ENCODE measurements at regions not wholly inside any gene's neighbourhood (a gene's known extent, or its start where the extent isn't known, plus 50 kb on each side); places are given as distances from the start of the nearest gene placed in this dataset.
A peak's percentile ranks its signal among the peaks of the same experiment; 100 is the strongest.

GRCh38 chr12:58030566-58031279, 89.4 kb downstream of the ATP23 start:
- Histone ChIP-seq H3K4me1 (peaks cover 0 to 20% (median 0%) of the 10 kb centered on the region in 10 experiments; a peak in 6 of 20 replicates), H3K9me3 (replicated peaks in 1 of 11) (peaks cover 30 to 64% (median 50%) of the 10 kb centered on the region in 11 experiments), H3K36me3 (peaks cover 0 to 8% (median 0%) of the 10 kb centered on the region in 11 experiments; a peak in 2 of 22 replicates), H3K27ac (peak overlapping the region in 4 of 11 experiments; percentile 33 to 70 (median 60); a peak in 7 of 22 replicates), H3K4me3 (no peak overlapping the region), H3K27me3 (no peaks in the 10 kb centered on the region), H4K20me1 (no peaks in the 10 kb centered on the region), H3K9ac (no peak overlapping the region), H3K4me2 (peak overlapping the region in 3 of 11 experiments; percentile 0 to 35 (median 15); a peak in 6 of 22 replicates)
- no peak for TF ChIP-seq Cebpa-rat (IDR thresholded peaks at IDR 0.05)

- Histone ChIP-seq H3K4me3 (no peak overlapping the region), H3K9me3 (replicated peaks in 1 of 11) (peaks cover 43 to 69% (median 58%) of the 10 kb centered on the region in 11 experiments), H3K4me2 (no peak overlapping the region), H3K4me1 (peaks cover 0 to 20% (median 0%) of the 10 kb centered on the region in 10 experiments; a peak in 6 of 20 replicates), H3K36me3 (peaks cover 0 to 10% (median 0%) of the 10 kb centered on the region in 11 experiments; a peak in 2 of 22 replicates), H3K27ac (no peak overlapping the region), H3K27me3 (no peaks in the 10 kb centered on the region), H3K9ac (no peak overlapping the region), H4K20me1 (no peaks in the 10 kb centered on the region)
- TF ChIP-seq Cebpa-rat (IDR thresholded peaks at IDR 0.05): no peak
Observed at GRCh38 chr12:58032156-58032555, 90.8 kb downstream of the ATP23 start.

GRCh38 chr12:58033831-58034230, 92.5 kb downstream of the ATP23 start:
- no peak overlapping the region for H3K27ac ChIP-seq
- no peak overlapping the region for H3K4me3 ChIP-seq
- peaks cover 53 to 82% (median 68%) of the 10 kb centered on the region in 11 experiments for H3K9me3 ChIP-seq (replicated peaks in 1 of 11)
- 0 out of 22 replicates have a peak overlapping the region, but pooled peaks of 1 of the 11 experiments have one; percentile 7 for H3K4me2 ChIP-seq
- H4K20me1 ChIP-seq: no peaks in the 10 kb centered on the region
- peaks cover 0 to 20% (median 0%) of the 10 kb centered on the region in 10 experiments; a peak in 6 of 20 replicates for H3K4me1 ChIP-seq
- H3K27me3 ChIP-seq: no peaks in the 10 kb centered on the region
- peaks cover 0 to 10% (median 0%) of the 10 kb centered on the region in 11 experiments; a peak in 2 of 22 replicates for H3K36me3 ChIP-seq
- H3K9ac ChIP-seq: no peak overlapping the region
- TF ChIP-seq Cebpa-rat (IDR thresholded peaks at IDR 0.05): no peak

GRCh38 chr12:58034311-58034710, 92.9 kb downstream of the ATP23 start:
- Histone ChIP-seq H4K20me1 (no peaks in the 10 kb centered on the region), H3K27ac (no peak overlapping the region), H3K36me3 (peaks cover 0 to 10% (median 0%) of the 10 kb centered on the region in 11 experiments; a peak in 2 of 22 replicates), H3K27me3 (no peaks in the 10 kb centered on the region), H3K4me3 (no peak overlapping the region), H3K9ac (no peak overlapping the region), H3K4me1 (peaks cover 0 to 20% (median 0%) of the 10 kb centered on the region in 10 experiments; a peak in 6 of 20 replicates), H3K9me3 (replicated peaks in 1 of 11) (peaks cover 56 to 86% (median 73%) of the 10 kb centered on the region in 11 experiments), H3K4me2 (peak overlapping the region in 2 of 11 experiments; percentile 3 to 7; a peak in 1 of 22 replicates)
- no peak for TF ChIP-seq Cebpa-rat (IDR thresholded peaks at IDR 0.05)

- Histone ChIP-seq H3K27me3 (no peaks in the 10 kb centered on the region), H3K4me1 (peaks cover 0 to 20% (median 0%) of the 10 kb centered on the region in 10 experiments; a peak in 6 of 20 replicates), H3K9me3 (replicated peaks in 1 of 11) (peaks cover 56 to 84% (median 73%) of the 10 kb centered on the region in 11 experiments), H3K4me3 (no peak overlapping the region), H3K27ac (no peak overlapping the region), H4K20me1 (no peaks in the 10 kb centered on the region), H3K4me2 (0 out of 22 replicates have a peak overlapping the region, but pooled peaks of 2 of the 11 experiments have one; percentile 3 to 7), H3K9ac (no peak overlapping the region), H3K36me3 (peaks cover 0 to 10% (median 0%) of the 10 kb centered on the region in 11 experiments; a peak in 2 of 22 replicates)
- TF ChIP-seq Cebpa-rat (IDR thresholded peaks at IDR 0.05): no peak
Observed at GRCh38 chr12:58034712-58035111, 93.3 kb downstream of the ATP23 start.

GRCh38 chr12:58041441-58041840, 100.1 kb downstream of the ATP23 start:
- H3K4me3 ChIP-seq: no peak overlapping the region
- peaks cover 3 to 15% (median 11%) of the 10 kb centered on the region in 10 experiments for H3K4me1 ChIP-seq
- peaks cover 34 to 59% (median 40%) of the 10 kb centered on the region in 11 experiments for H3K9me3 ChIP-seq (replicated peaks in 1 of 11)
- no peaks in the 10 kb centered on the region; a peak in 1 of 22 replicates for H3K36me3 ChIP-seq
- no peaks in the 10 kb centered on the region for H4K20me1 ChIP-seq
- no peak overlapping the region for H3K9ac ChIP-seq
- H3K27me3 ChIP-seq: no peaks in the 10 kb centered on the region
- no peak overlapping the region for H3K27ac ChIP-seq
- no peak for TF ChIP-seq Cebpa-rat (IDR thresholded peaks at IDR 0.05)
- no peak overlapping the region for H3K4me2 ChIP-seq

- Histone ChIP-seq H3K27me3 (no peaks in the 10 kb centered on the region), H3K9me3 (replicated peaks in 1 of 11) (peaks cover 12 to 37% (median 21%) of the 10 kb centered on the region in 11 experiments), H3K27ac (no peak overlapping the region), H3K4me2 (peak overlapping the region in 2 of 11 experiments; percentile 58 to 73; a peak in 2 of 22 replicates), H3K4me3 (no peak overlapping the region), H3K9ac (no peak overlapping the region), H3K36me3 (no peaks in the 10 kb centered on the region; a peak in 1 of 22 replicates), H3K4me1 (peaks cover 7 to 25% (median 18%) of the 10 kb centered on the region in 10 experiments), H4K20me1 (no peaks in the 10 kb centered on the region)
- no peak for TF ChIP-seq Cebpa-rat (IDR thresholded peaks at IDR 0.05)
Observed at GRCh38 chr12:58044966-58045365, 103.6 kb downstream of the ATP23 start.

GRCh38 chr12:58046271-58046670, 104.9 kb downstream of the ATP23 start:
- Histone ChIP-seq H3K4me3 (no peak overlapping the region), H3K4me1 (peaks cover 7 to 30% (median 18%) of the 10 kb centered on the region in 10 experiments), H3K27me3 (no peaks in the 10 kb centered on the region), H3K36me3 (no peaks in the 10 kb centered on the region; a peak in 1 of 22 replicates), H3K27ac (peak overlapping the region in 9 of 11 experiments; percentile 11 to 76 (median 54); a peak in 15 of 22 replicates), H3K9me3 (replicated peaks in 1 of 11) (peaks cover 8 to 30% (median 15%) of the 10 kb centered on the region in 11 experiments), H3K4me2 (peak overlapping the region; percentile 46 to 77 (median 58); a peak in 21 of 22 replicates), H3K9ac (peak overlapping the region in 2 of 11 experiments; percentile 46 to 48; a peak in 3 of 22 replicates), H4K20me1 (no peaks in the 10 kb centered on the region)
- no peak for TF ChIP-seq Cebpa-rat (IDR thresholded peaks at IDR 0.05)

GRCh38 chr12:58051378-58051777, 110.0 kb downstream of the ATP23 start:
- no peaks in the 10 kb centered on the region for H3K36me3 ChIP-seq
- H3K4me2 ChIP-seq: peak overlapping the region in 1 of 11 experiments; percentile 22; a peak in 1 of 22 replicates
- H3K27me3 ChIP-seq: no peaks in the 10 kb centered on the region
- H3K9me3 ChIP-seq (replicated peaks in 1 of 11): peaks cover 9 to 24% (median 12%) of the 10 kb centered on the region in 11 experiments; a peak in 17 of 22 replicates
- peaks cover 5 to 21% (median 8%) of the 10 kb centered on the region in 10 experiments for H3K4me1 ChIP-seq
- H3K4me3 ChIP-seq: no peak overlapping the region
- TF ChIP-seq Cebpa-rat (IDR thresholded peaks at IDR 0.05): no peak
- no peak overlapping the region; a peak in 1 of 22 replicates for H3K27ac ChIP-seq
- H4K20me1 ChIP-seq: no peaks in the 10 kb centered on the region
- no peak overlapping the region for H3K9ac ChIP-seq
